ENCODE measurements at regions not wholly inside any gene's neighbourhood (a gene's known extent, or its start where the extent isn't known, plus 50 kb on each side); places are given as distances from the start of the nearest gene placed in this dataset.
"Not testable (repeated sequence)": the region's sequence is repeated elsewhere in the genome, so short reads cannot be mapped to it uniquely, and the experiment has no call there.

GRCh38 chr4:38385093-38386004 lies 278.6 kb upstream of the KLF3 start:
- no peak for DNase-seq

GRCh38 chr4:38386005-38386551 lies 277.9 kb upstream of the KLF3 start:
- DNase-seq, result no peak

- DNase-seq, result no peak
Measured at GRCh38 chr4:38386654-38387188, 277.3 kb upstream of the KLF3 start.

GRCh38 chr4:38387348-38387747 lies 276.7 kb upstream of the KLF3 start:
- DNase-seq, result no peak

GRCh38 chr4:38387819-38388218 lies 276.2 kb upstream of the KLF3 start:
- no peak for DNase-seq

GRCh38 chr4:38388907-38389306 lies 275.1 kb upstream of the KLF3 start:
- not testable (repeated sequence) for DNase-seq

GRCh38 chr4:38390969-38391545 lies 272.9 kb upstream of the KLF3 start:
- DNase-seq, result no peak

GRCh38 chr4:38392223-38392855 lies 271.7 kb upstream of the KLF3 start:
- DNase-seq, result no peak

GRCh38 chr4:38396091-38396490 lies 267.9 kb upstream of the KLF3 start:
- DNase-seq, result no peak

GRCh38 chr4:38396845-38397547 lies 267.0 kb upstream of the KLF3 start:
- DNase-seq, result no peak

GRCh38 chr4:38400946-38401345 lies 263.1 kb upstream of the KLF3 start:
- no peak for DNase-seq

GRCh38 chr4:38406243-38406642 lies 257.8 kb upstream of the KLF3 start:
- DNase-seq, result no peak

- DNase-seq, result no peak
Measured at GRCh38 chr4:38409852-38410251, 254.1 kb upstream of the KLF3 start.

- no peak for DNase-seq
Measured at GRCh38 chr4:38411092-38411491, 252.9 kb upstream of the KLF3 start.

GRCh38 chr4:38411981-38412536 lies 251.9 kb upstream of the KLF3 start:
- DNase-seq, result peak in 1 of 14 donors; percentile 1

GRCh38 chr4:38413524-38414341 lies 250.3 kb upstream of the KLF3 start:
- no peak for DNase-seq

- DNase-seq, result no peak
Measured at GRCh38 chr4:38414410-38414809, 249.6 kb upstream of the KLF3 start.

- no peak for DNase-seq
Measured at GRCh38 chr4:38415682-38416081, 248.3 kb upstream of the KLF3 start.

- DNase-seq, result no peak
Measured at GRCh38 chr4:38416450-38417014, 247.5 kb upstream of the KLF3 start.

GRCh38 chr4:38420254-38420653 lies 243.7 kb upstream of the KLF3 start:
- DNase-seq, result not testable (repeated sequence)

GRCh38 chr4:38422850-38423249 lies 241.1 kb upstream of the KLF3 start:
- DNase-seq, result no peak
